NT2/D1 (cell line): ENCODE measurements at regions not wholly inside any gene's neighbourhood (a gene's known extent, or its start where the extent isn't known, plus 50 kb on each side); places are given as distances from the start of the nearest gene placed in this dataset.

Source experiments
- SUZ12 ChIP-seq: IDR thresholded peaks from 2 replicates; pipeline ENCODE4 v1.6.1; 2011; ENCODE audit not compliant: insufficient read length, insufficient read depth; ENCODE audit errors: extremely low read depth
- ZNF274 ChIP-seq: IDR thresholded peaks from 2 replicates; pipeline ENCODE4 v1.6.1; 2011; ENCODE audit warnings: mild to moderate bottlenecking, low read depth, low read length

- TF ChIP-seq ZNF274 (no peak), SUZ12 (no peak)
These were observed 69.2 kb upstream of the CCDC180 start for GRCh38 chr9:97237951-97238889.
